HG02938 (cell line): ENCODE measurements at regions not wholly inside any gene's neighbourhood (a gene's known extent, or its start where the extent isn't known, plus 50 kb on each side); places are given as distances from the start of the nearest gene placed in this dataset.
A peak's percentile ranks its signal among the peaks of the same experiment; 100 is the strongest.
"Not testable (repeated sequence)": the region's sequence is repeated elsewhere in the genome, so short reads cannot be mapped to it uniquely, and the experiment has no call there.

Experiments used
- ATAC-seq: cut with Tn5 transposase; IDR thresholded peaks from one replicate; pipeline ENCODE4 v1.9.1; 2021; ENCODE audit warnings: mild to moderate bottlenecking, moderate library complexity; ENCODE audit not compliant: unreplicated experiment

- no peak for ATAC-seq
Measured at GRCh38 chr1:218904416-218904815, 269.3 kb upstream of the LYPLAL1 start.

- ATAC-seq, result no peak
Measured at GRCh38 chr1:218916720-218917119, 257.0 kb upstream of the LYPLAL1 start.

GRCh38 chr1:218917656-218918055, 256.0 kb upstream of the LYPLAL1 start:
- ATAC-seq, result no peak

GRCh38 chr1:218925777-218926176, 247.9 kb upstream of the LYPLAL1 start:
- ATAC-seq, result no peak

- ATAC-seq, result no peak
Measured at GRCh38 chr1:218926631-218927030, 247.0 kb upstream of the LYPLAL1 start.

- no peak for ATAC-seq
Measured at GRCh38 chr1:218930000-218930399, 243.7 kb upstream of the LYPLAL1 start.

- ATAC-seq, result no peak
Measured at GRCh38 chr1:218930472-218931241, 243.0 kb upstream of the LYPLAL1 start.

- ATAC-seq, result no peak
Measured at GRCh38 chr1:218931324-218931723, 242.4 kb upstream of the LYPLAL1 start.

- no peak for ATAC-seq
Measured at GRCh38 chr1:218933513-218933912, 240.2 kb upstream of the LYPLAL1 start.

- not testable (repeated sequence) for ATAC-seq
Measured at GRCh38 chr1:218935408-218935807, 238.3 kb upstream of the LYPLAL1 start.

GRCh38 chr1:218938259-218938658, 235.4 kb upstream of the LYPLAL1 start:
- no peak for ATAC-seq

- ATAC-seq, result no peak
Measured at GRCh38 chr1:218939095-218939494, 234.6 kb upstream of the LYPLAL1 start.

- no peak for ATAC-seq
Measured at GRCh38 chr1:218942431-218942830, 231.2 kb upstream of the LYPLAL1 start.

- ATAC-seq, result no peak
Measured at GRCh38 chr1:218943371-218943770, 230.3 kb upstream of the LYPLAL1 start.

GRCh38 chr1:218945050-218945449, 228.6 kb upstream of the LYPLAL1 start:
- no peak for ATAC-seq

GRCh38 chr1:218946147-218946546, 227.5 kb upstream of the LYPLAL1 start:
- ATAC-seq, result peak; percentile 68

GRCh38 chr1:218948446-218948845, 225.2 kb upstream of the LYPLAL1 start:
- no peak for ATAC-seq

GRCh38 chr1:218953386-218953785, 220.3 kb upstream of the LYPLAL1 start:
- no peak for ATAC-seq

GRCh38 chr1:218957971-218958370, 215.7 kb upstream of the LYPLAL1 start:
- no peak for ATAC-seq

GRCh38 chr1:218959784-218960183, 213.9 kb upstream of the LYPLAL1 start:
- ATAC-seq, result no peak

- no peak for ATAC-seq
Measured at GRCh38 chr1:218964471-218965185, 209.1 kb upstream of the LYPLAL1 start.

- no peak for ATAC-seq
Measured at GRCh38 chr1:218965821-218966220, 207.9 kb upstream of the LYPLAL1 start.
